BE2C (cell line): ENCODE measurements at regions not wholly inside any gene's neighbourhood (a gene's known extent, or its start where the extent isn't known, plus 50 kb on each side); places are given as distances from the start of the nearest gene placed in this dataset.

Experiments used
- DNase-seq: peaks from one replicate; pipeline ENCODE4 v3.0.0-alpha.2; 2020
- H3K27me3 ChIP-seq: fragments of 250-450 bp; sonication (Bioruptor Pico); 2 replicates; pipeline ENCODE4 v1.5.1; 2020; ENCODE audit warnings: mild to moderate bottlenecking
- H3K36me3 ChIP-seq: fragments of 250-450 bp; sonication (Bioruptor Pico); 2 replicates; pipeline ENCODE4 v1.5.1; 2020; ENCODE audit warnings: mild to moderate bottlenecking
- H3K4me1 ChIP-seq: fragments of 250-450 bp; sonication (Bioruptor Pico); 2 replicates; pipeline ENCODE4 v1.5.1; 2020
- H3K4me3 ChIP-seq: 2 replicates; pipeline ENCODE4 v1.5.1; 2011; ENCODE audit warnings: low read depth, low read length
- H3K9me3 ChIP-seq: fragments of 250-450 bp; sonication (Bioruptor Pico); 2 replicates; pipeline ENCODE4 v1.5.1; 2020
- TF ChIP-seq, protein P1 (sequence below): IDR thresholded peaks from 2 replicates; pipeline ENCODE4 v1.5.1; 2012; ENCODE audit warnings: mild to moderate bottlenecking, low read depth, low read length

DNA sequence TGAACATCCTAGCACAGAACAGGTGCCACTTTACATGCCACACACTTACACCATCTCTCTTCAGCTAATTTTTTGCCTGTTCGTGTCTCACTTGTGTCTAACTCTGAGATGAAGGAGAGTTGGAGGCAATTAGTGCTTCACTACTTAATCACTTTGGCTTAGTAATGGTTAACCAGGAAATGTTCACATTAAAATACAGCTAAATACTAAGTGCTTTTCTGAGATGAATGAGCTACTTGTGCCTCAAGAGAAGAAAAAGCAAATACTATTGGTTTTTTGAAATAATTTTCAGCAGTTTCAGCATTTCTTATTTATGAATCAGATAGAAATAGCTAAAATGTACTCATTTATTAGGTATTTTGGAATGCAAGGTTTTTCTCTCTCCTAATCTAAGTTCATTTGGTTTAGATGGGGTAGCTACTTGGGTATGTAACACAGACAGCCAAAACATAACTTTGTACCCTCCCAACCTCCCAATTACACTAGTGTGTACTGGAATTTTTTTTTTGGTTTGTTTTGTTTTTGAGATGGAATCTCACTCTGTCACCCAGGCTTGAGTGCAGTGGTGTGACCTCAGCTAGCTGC, 1474.1 kb upstream of the SEL1L start:
- no peaks in the 10 kb centered on the region for H3K9me3 ChIP-seq
- DNase-seq = no peak
- H3K4me3 ChIP-seq = no peak overlapping the region
- H3K4me1 ChIP-seq = no peaks in the 10 kb centered on the region
- no peaks in the 10 kb centered on the region for H3K36me3 ChIP-seq
- TF ChIP-seq, protein P1, sequence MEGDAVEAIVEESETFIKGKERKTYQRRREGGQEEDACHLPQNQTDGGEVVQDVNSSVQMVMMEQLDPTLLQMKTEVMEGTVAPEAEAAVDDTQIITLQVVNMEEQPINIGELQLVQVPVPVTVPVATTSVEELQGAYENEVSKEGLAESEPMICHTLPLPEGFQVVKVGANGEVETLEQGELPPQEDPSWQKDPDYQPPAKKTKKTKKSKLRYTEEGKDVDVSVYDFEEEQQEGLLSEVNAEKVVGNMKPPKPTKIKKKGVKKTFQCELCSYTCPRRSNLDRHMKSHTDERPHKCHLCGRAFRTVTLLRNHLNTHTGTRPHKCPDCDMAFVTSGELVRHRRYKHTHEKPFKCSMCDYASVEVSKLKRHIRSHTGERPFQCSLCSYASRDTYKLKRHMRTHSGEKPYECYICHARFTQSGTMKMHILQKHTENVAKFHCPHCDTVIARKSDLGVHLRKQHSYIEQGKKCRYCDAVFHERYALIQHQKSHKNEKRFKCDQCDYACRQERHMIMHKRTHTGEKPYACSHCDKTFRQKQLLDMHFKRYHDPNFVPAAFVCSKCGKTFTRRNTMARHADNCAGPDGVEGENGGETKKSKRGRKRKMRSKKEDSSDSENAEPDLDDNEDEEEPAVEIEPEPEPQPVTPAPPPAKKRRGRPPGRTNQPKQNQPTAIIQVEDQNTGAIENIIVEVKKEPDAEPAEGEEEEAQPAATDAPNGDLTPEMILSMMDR = no peak
- H3K27me3 ChIP-seq = no peaks in the 10 kb centered on the region

DNA sequence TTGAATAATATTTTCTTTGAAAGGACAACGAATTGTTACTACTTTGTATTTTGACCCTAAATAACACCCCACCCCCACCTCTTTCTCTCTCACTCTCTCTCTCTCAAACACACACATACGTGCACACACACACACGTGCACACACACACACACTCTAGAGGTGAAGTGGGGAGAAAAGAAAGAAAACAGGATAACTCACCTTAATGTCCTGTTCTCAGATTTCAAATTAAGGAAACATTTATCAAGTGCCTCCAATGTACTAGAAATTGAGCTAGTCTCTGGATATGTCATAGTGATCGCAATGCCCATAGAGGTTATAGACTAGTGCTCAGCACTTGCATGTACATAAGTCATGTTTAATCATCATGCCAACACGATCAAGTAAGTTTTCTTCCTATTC, 1483.6 kb upstream of the SEL1L start:
- Histone ChIP-seq H3K4me3 (no peak overlapping the region), H3K4me1 (no peaks in the 10 kb centered on the region), H3K36me3 (no peaks in the 10 kb centered on the region), H3K9me3 (no peaks in the 10 kb centered on the region), H3K27me3 (no peaks in the 10 kb centered on the region)
- DNase-seq = no peak
- TF ChIP-seq, protein P1 = no peak

DNA sequence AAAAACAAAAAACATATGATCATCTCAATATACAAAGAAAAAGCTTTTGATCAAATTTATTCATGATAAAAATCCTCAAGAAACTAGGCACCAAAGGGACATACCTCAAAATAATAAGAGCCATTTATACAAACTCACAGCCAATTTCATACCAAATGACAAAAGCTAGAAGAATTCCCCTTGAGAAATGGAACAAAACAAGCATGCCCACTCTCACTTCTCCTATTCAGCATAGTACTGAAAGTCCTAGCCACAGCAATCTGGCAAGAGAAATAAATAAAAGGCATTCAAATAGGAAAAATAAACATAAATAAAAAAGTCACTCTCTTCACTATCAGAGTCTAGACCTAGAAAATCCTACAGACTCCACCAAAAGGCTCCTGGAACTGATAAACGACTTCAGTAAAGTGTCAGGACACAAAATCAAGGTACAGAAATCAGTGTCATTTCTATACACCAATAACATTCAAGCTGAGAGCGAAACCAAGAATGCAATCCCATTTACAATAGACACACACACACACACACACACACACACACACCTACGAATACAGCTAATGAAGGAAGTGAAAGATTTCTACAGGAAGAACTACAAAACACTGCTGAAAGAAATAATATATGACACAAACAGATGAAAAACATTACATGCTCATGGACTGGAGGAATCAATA, 1486.2 kb upstream of the SEL1L start:
- Histone ChIP-seq H3K27me3 (no peaks in the 10 kb centered on the region), H3K4me3 (no peak overlapping the region), H3K36me3 (no peaks in the 10 kb centered on the region), H3K4me1 (no peaks in the 10 kb centered on the region), H3K9me3 (no peaks in the 10 kb centered on the region)
- TF ChIP-seq, protein P1 = no peak
- DNase-seq = no peak

DNA sequence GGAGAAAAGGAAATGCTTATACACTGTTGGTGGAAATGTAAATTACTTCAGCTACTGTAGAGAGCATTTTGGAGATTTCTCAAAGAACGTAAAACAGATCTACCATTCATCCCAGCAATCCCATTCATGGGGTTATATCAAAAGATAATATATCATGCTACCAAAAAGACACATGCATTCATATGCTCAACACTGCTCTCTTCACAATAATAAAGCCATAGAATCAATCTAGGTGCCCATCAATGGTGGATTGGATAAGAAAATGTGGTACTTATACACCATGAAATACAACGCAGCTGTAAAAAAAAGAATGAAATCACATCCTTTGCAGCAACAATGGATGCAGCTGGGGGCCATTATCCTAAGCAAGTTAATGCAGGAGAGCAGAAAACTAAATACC, 1487.7 kb upstream of the SEL1L start:
- H3K27me3 ChIP-seq = no peaks in the 10 kb centered on the region
- DNase-seq = no peak
- TF ChIP-seq, protein P1 = no peak
- no peaks in the 10 kb centered on the region for H3K36me3 ChIP-seq
- no peak overlapping the region for H3K4me3 ChIP-seq
- no peaks in the 10 kb centered on the region for H3K4me1 ChIP-seq
- no peaks in the 10 kb centered on the region for H3K9me3 ChIP-seq

DNA sequence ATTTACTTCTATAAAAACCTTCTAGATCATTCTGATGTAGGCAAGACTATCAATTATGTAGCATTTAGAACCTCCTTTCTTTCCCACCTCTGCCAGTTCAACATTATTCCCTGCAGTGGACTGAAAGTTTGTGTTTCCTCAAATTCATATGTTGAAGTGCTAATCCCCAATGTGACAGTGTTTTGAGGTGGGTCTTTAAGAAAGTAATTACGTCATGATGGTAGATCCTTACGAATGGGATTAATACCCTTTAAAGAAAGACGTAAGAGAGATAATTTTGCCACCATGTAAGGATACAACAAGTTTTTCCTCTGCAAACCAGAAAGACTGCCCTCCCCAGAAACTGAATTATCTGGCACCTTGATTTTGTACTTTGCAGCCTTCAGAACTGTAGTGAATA, 1489.7 kb upstream of the SEL1L start:
- Histone ChIP-seq H3K27me3 (no peaks in the 10 kb centered on the region), H3K4me1 (no peaks in the 10 kb centered on the region), H3K9me3 (no peaks in the 10 kb centered on the region), H3K4me3 (no peak overlapping the region), H3K36me3 (no peaks in the 10 kb centered on the region)
- no peak for DNase-seq
- TF ChIP-seq, protein P1 = no peak

DNA sequence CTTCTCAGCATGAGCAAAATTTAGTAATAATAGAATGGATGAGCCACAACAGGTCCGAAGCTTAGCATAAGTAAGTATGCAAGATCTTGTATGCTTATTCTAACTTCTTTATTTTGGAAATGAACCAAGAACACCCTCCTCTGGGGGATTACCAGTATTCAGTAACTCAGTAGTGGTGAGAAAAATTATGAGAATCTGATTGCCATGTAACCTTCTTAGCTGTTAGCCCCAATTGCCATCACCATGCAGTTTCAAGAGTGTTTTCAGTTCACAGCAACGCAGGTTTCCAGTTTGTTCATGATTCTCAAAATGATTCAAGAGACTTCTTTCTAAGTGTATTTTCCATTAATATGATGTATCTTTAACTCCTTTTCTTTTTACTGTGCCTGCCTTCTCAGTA, 1507.6 kb upstream of the SEL1L start:
- Histone ChIP-seq H3K4me1 (no peaks in the 10 kb centered on the region), H3K27me3 (no peaks in the 10 kb centered on the region), H3K4me3 (no peak overlapping the region), H3K36me3 (no peaks in the 10 kb centered on the region), H3K9me3 (no peaks in the 10 kb centered on the region; the same call in none of the 2 replicates)
- TF ChIP-seq, protein P1 = no peak
- no peak for DNase-seq
